SKM-1 (cell line): ENCODE measurements at regions not wholly inside any gene's neighbourhood (a gene's known extent, or its start where the extent isn't known, plus 50 kb on each side); places are given as distances from the start of the nearest gene placed in this dataset.
"Not testable (repeated sequence)": the region's sequence is repeated elsewhere in the genome, so short reads cannot be mapped to it uniquely, and the experiment has no call there.

Source experiments
- DNase-seq: peaks from one replicate; lab custom pipeline; 2025; ENCODE audit not compliant: unreplicated experiment; lab: John Stamatoyannopoulos, UW

DNA sequence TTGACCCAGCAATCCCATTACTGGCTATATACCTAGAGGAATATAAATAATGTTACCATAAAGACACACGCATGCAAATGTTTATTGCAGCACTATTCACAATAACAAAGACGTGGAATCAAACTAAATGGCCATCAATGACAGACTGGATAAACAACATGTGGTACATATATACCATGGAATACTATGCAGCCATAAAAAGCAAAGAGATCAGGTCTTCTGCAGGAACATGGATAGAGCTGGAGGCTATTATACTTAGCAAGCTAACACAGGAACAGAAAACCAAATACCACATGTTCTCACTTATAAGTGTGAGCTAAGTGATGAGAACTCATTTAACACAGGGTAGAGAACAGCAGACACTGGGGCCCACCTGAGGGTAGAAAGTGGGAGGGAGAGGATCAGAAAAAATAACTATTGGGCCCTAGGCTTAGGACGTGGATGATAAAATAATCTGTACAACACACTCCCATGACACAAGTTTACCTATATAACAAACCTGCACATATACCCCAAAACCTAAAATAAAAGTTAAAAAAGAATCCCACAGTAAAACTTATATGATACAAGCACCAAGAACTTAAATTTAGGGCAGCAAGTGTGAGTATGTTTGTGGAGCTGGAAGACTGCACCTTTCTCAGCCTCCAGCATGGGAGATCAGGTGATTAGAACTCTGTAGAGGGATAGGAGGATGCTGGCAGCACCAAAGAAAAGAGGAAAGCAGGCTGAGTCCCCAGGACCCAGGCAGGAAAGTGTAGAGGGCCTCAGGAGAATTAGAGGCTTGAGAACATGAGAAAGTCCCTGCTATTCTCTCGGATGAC lies 320.8 kb upstream of the USP24 start:
- DNase-seq, result no peak

- no peak for DNase-seq
Observed at GRCh38 chr1:55534565-55535121, 319.5 kb upstream of the USP24 start.

GRCh38 chr1:55531644-55532043 lies 316.5 kb upstream of the USP24 start:
- DNase-seq, result no peak

DNA sequence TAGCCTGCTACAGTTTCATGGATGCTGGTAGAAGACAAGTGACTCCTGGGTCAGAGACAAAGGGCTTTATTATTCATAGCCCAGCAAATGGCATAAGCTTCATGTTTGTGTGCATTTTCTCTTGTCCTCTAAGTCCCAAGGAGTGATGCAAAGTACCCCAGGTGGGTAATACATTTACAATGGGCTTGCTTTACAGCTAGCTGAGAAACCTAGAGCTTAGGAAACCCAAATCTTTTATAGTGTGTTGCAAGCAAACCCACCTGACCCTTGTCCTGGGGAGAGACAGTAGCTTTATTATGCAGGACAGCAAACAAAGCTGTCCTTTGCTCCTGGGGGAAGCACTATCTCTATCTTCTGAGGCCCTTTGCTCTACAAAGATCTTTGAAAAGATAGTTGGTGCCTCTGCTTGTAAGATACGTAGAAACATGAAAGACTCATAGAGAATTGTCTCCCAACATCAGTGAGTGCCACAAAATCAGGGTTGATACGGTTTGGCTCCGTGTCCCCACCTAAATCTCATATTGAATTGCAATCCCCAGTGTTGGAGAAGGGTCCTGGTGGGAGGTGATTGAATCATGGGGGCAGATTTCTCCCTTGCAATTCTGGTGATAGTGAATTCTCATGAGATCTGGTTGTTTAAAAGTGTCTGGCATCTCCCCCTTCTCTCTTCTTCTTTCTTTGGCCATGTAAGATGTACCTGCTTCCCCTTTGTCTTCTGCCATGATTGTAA lies 315.8 kb upstream of the USP24 start:
- no peak for DNase-seq

GRCh38 chr1:55529017-55529416 lies 313.9 kb upstream of the USP24 start:
- DNase-seq, result no peak

DNA sequence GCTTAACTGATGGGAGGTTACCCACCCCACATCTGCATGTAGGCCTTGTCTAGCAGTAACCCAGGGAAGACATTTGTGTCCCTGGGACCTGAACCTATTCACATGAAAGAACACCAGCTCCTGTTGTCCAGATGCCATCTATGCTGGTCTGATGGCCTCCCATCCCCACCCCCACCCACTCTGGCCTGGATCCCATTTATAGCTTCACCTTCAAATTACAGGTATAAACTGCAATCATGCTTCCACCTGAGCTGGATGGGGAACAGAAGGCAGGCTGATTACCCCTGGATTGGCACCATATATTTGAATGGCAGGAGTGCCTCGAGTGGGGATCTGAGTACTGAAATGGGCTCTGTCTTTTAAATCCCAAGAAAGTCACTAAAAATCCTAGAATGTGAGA lies 312.7 kb upstream of the USP24 start:
- no peak for DNase-seq

DNA sequence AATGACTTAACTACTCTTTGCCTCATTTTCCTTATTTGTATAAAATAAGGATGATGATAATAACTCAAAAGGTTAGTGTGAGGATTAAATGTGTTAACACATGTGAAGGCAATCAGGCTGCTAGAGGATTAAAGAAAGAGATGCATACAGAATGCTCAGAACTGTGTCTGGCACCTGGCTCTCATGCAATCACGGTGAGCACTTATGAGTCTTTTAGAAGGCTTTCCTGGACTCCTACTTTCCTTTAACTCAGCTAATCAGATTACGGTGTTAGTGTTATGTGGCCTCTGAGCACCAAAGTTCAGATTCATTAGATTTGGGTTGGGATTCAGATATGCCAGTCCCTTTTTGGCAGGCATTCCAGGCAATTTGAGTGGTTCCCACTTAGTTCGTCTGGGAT lies 311.6 kb upstream of the USP24 start:
- no peak for DNase-seq

- no peak for DNase-seq
Observed at GRCh38 chr1:55524006-55524405, 308.8 kb upstream of the USP24 start.

GRCh38 chr1:55522982-55523381 lies 307.8 kb upstream of the USP24 start:
- DNase-seq, result no peak

GRCh38 chr1:55522353-55522903 lies 307.3 kb upstream of the USP24 start:
- DNase-seq, result no peak

GRCh38 chr1:55520861-55521260 lies 305.7 kb upstream of the USP24 start:
- DNase-seq, result no peak

DNA sequence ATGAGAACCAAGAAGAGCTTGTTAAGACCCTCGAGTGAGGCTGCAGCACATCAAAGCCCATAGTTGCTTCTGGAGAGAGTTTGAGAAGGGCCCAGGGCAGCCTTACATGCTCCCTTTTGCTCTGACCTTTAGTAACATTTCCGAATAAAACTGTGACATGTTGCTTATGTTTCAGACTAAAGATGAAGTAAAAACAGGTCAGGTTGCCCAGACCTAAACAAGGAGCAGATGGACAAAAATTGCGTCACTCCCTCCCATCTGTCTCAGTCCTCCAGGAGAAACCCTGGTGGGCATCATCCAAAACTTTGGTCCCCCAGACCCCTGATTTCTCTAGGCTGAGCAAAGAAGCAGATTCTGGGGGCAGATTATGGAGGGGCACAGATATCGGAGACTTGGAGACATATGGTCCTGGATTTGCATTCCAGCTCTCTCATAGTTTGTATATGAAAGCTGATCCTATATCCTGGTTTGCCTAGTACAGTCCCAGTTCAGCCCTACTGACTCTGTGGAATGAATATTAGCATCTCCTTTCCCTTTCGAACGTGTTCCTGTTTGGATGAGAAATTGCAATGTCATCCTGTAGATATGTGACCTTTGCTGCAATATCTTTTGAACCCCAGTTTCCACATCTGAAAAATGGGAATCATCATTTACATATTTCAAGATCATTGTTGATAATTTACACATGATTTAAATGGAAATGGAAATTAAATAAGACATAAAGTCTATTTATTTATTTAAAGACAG lies 304.9 kb upstream of the USP24 start:
- no peak for DNase-seq

GRCh38 chr1:55519276-55519675 lies 304.1 kb upstream of the USP24 start:
- no peak for DNase-seq

DNA sequence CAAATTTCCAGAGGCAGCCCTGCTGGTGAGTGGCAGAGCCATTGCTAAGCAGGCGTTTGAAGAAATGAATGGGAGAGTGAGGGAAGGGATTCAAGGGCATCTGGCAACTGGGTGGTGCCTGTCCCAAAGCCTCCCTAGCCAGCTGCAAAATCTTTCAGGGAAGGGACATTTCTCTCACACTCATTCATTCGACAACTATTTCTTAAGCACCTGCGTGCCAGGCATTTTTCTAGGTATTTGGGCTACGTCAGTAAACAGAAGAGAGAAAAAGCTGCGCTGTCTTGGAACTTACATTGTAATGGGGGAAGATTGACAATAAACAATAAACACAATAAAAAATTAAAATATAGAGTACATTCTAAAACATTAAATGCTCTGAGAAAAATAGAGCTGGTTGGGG lies 301.9 kb upstream of the USP24 start:
- no peak for DNase-seq

GRCh38 chr1:55514571-55514970 lies 299.4 kb upstream of the USP24 start:
- DNase-seq, result not testable (repeated sequence)

DNA sequence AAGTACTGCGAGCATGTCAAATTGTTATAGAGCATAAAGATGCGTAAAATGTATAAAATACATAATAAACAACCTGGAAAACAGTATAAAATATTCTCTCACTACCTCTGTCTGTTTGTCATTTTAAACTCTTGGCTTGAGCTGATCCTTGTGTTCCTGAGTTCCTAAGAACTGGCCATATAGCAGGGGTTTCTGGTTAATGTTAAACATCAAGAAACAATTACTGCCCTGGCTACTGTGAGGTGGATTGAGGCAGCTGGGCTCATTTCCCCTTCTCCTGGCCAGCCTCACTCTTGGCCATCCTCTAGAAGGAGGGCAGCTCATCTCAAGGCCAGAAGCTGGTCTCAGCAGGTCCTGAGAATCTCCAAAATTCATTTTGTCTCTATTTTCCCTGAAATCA lies 297.3 kb upstream of the USP24 start:
- DNase-seq, result no peak

GRCh38 chr1:55507578-55507931 lies 292.4 kb upstream of the USP24 start:
- DNase-seq, result no peak

DNA sequence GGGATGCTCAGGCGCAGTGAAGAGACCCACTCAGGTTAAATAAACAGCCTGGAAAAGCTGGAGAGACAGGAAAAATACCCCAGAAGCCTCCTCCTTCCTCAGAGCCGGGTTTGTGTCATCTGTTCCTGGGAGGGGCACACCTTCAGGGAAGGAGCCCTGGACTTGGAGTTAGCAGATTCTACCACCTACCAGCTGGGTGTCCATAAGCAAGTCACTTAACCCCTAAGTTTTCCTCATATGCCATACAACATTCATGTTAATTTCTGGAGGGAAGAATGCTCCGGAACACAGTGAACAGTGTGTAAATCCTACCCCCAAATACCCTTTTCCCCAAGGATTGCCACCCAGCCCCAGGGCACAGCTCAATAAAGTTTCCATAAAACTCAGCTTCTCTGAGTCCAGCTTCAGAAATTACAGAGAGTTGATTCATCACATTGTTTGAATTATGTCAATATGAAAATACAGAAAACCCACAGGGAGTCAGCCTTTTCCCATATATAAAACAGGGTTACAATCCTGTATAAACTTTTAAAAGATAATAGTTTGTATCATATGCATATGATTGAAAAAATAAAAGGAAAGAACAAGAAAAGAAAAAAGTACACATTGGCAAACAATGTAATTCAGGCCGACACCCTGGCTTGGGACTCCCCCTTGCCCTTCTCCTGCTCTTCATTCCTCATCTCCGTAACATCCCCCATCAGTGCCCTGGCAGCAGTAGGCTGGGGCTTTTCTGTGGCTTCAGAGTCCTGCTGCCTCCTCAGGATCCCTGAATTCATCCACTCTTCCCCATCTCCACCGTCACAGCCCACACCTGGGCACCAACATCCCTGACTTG lies 291.8 kb upstream of the USP24 start:
- no peak for DNase-seq

- no peak for DNase-seq
Observed at GRCh38 chr1:55505326-55505725, 290.2 kb upstream of the USP24 start.

GRCh38 chr1:55504306-55504731 lies 289.2 kb upstream of the USP24 start:
- no peak for DNase-seq
